ENCODE measurements at regions not wholly inside any gene's neighbourhood (a gene's known extent, or its start where the extent isn't known, plus 50 kb on each side); places are given as distances from the start of the nearest gene placed in this dataset.
A peak's percentile ranks its signal among the peaks of the same experiment; 100 is the strongest.

DNA sequence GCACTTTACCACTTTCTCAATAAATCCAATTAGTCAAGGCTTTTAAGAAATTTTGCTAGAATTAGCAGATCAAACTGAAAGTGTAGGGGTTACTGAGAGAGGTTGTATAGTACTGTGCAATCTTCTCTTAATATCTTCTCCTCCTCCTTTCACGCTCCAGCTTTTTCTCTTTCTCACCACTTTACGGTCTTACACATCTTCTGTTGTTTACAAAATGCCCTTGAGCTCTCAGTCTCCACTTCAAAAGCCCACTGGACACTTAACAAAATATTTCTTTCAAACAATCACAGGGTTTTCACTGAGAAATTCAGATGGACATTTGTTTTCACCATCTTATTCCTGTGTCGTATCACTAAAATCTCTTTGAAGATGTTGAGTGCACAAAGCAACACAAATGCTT, 678.2 kb downstream of the ADGRL2 start:
- no peak for ATAC-seq
- 89 to 99% methylated on average over 3 of the region's 3 CpGs for WGBS, 2 donors
- TF ChIP-seq, protein P1, sequence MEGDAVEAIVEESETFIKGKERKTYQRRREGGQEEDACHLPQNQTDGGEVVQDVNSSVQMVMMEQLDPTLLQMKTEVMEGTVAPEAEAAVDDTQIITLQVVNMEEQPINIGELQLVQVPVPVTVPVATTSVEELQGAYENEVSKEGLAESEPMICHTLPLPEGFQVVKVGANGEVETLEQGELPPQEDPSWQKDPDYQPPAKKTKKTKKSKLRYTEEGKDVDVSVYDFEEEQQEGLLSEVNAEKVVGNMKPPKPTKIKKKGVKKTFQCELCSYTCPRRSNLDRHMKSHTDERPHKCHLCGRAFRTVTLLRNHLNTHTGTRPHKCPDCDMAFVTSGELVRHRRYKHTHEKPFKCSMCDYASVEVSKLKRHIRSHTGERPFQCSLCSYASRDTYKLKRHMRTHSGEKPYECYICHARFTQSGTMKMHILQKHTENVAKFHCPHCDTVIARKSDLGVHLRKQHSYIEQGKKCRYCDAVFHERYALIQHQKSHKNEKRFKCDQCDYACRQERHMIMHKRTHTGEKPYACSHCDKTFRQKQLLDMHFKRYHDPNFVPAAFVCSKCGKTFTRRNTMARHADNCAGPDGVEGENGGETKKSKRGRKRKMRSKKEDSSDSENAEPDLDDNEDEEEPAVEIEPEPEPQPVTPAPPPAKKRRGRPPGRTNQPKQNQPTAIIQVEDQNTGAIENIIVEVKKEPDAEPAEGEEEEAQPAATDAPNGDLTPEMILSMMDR (IDR thresholded peaks at IDR 0.05): no peak
- intact Hi-C loops (cut with DNase I): no loop called here
- Histone ChIP-seq H3K4me3 (no peak overlapping the region), H3K36me3 (no peaks in the 10 kb centered on the region), H3K27me3 (no peaks in the 10 kb centered on the region), H3K27ac (no peak overlapping the region), H3K9me3 (no peaks in the 10 kb centered on the region), H3K4me1 (no peaks in the 10 kb centered on the region)
- no peak for FAIRE-seq
- no peak for DNase-seq

DNA sequence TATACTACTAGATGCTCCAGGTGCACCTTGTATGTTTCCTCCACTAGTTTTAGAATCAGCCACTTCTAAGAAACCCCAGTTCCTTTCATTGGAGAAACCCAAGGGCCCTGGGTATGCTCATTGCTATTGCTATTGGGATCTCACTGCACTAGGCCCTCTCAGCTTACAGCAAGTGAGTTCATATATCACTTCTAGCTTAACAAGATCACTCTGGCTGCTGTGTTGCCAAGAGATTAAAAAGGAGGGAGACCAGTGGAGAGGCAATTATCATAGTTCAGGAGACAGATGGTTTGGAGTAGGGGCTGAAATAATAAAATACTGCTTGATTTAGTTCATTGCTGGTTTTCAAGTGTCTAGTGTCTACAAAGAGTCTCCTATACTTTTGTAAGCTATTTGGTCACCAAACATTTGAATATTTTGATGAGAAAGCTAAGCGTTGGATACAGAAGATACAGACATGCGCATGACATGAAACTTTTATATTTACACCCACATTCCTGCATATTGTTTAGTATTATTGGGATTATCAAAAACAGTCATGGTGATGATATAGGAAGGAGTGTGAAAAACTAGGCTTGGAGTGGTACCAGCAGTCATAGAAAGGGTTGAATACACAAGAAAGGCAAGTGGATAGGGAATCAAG, 671.9 kb downstream of the ADGRL2 start:
- TF ChIP-seq, protein P1 (IDR thresholded peaks at IDR 0.05): no peak
- Histone ChIP-seq H3K27ac (no peak overlapping the region), H3K4me3 (no peak overlapping the region), H3K4me1 (no peaks in the 10 kb centered on the region), H3K36me3 (no peaks in the 10 kb centered on the region), H3K27me3 (no peaks in the 10 kb centered on the region), H3K9me3 (no peaks in the 10 kb centered on the region)
- ATAC-seq: no peak
- no peak for FAIRE-seq
- no peak for DNase-seq
- intact Hi-C loops (cut with DNase I): no loop called here
- WGBS, 2 donors: 82 to 95% methylated on average over 2 of the region's 2 CpGs

DNA sequence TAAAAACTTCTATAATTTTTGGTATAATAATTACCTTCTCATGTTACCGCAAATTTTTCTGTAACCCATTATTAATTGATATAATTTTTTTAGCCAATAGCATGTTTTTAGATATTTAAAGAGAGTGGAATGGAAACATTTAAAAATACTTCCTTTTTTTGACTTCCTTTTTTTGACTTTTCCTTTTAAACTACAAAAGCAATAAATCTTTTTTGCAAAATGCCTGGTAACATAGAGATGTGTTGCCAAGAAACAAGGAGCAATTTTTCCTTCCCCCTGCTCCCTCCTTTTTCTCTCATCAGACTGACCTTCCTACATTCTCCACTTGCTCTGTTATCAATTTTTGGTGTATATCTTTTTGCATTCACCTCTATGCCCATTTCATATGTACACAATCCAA, 666.2 kb downstream of the ADGRL2 start:
- Histone ChIP-seq H3K4me3 (no peak overlapping the region), H3K27ac (no peak overlapping the region), H3K4me1 (peaks cover 3 to 13% (median 12%) of the 10 kb centered on the region in 3 donors), H3K36me3 (no peaks in the 10 kb centered on the region), H3K9me3 (no peaks in the 10 kb centered on the region), H3K27me3 (no peaks in the 10 kb centered on the region)
- FAIRE-seq (no peak), DNase-seq (no peak), ATAC-seq (no peak)
- TF ChIP-seq, protein P1 (IDR thresholded peaks at IDR 0.05): no peak
- 93 to 95% methylated on average over 1 of the region's 1 CpG for WGBS, 2 donors
- intact Hi-C loops (cut with DNase I): no loop called here

DNA sequence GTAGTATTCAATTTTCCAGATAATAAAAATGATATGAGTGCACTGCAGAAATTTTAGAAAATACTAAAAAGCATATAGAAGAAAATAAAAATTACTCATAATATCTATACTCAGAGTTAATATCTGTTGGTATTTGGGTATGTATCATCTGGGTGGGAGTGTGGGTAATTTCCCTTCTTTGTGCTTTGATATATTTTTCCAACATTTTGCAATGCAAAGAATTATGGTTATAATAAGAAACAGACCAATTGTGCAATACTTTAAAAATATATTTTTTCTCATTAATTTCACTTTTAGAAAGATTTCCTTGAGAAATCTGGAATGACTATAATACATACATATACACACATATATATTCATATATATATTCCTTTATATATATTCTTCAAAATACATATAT, 665.7 kb downstream of the ADGRL2 start:
- no peak for DNase-seq
- ATAC-seq: no peak

DNA sequence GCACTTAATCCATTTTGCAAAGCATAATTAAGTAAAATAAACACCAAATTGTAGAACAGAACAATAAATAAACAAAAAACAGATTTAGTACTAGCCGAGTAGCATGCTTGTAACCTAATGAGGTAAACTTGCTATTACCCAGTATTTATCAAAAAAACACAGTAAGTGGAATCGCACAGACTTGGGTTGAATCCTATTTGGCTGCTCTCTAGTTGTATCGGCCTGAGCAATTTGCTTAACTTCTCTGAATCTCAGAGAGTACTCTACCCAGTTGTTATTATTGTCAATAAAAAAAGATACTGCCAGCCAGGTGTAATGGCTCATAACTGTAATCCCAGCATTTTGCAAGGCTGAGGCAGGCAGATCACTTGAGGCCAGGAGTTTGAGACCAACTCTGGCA, 664.3 kb downstream of the ADGRL2 start:
- WGBS, 2 donors: 51 to 53% methylated on average over 3 of the region's 3 CpGs
- TF ChIP-seq, protein P1 (IDR thresholded peaks at IDR 0.05): no peak
- Histone ChIP-seq H3K27me3 (no peaks in the 10 kb centered on the region), H3K27ac (no peak overlapping the region), H3K36me3 (no peaks in the 10 kb centered on the region), H3K4me3 (no peak overlapping the region), H3K9me3 (no peaks in the 10 kb centered on the region), H3K4me1 (peaks cover 3 to 13% (median 12%) of the 10 kb centered on the region in 3 donors)
- no peak for DNase-seq
- peak in 1 of 4 donors; percentile 16 for ATAC-seq
- intact Hi-C loops (cut with DNase I): no loop called here
- FAIRE-seq: no peak

More for the DNA sequence above, 665.7 kb downstream of the ADGRL2 start:
- TF ChIP-seq, protein P1 (IDR thresholded peaks at IDR 0.05): no peak
- FAIRE-seq: no peak
- Histone ChIP-seq H3K36me3 (no peaks in the 10 kb centered on the region), H3K4me3 (no peak overlapping the region), H3K27ac (no peak overlapping the region), H3K4me1 (peaks cover 3 to 13% (median 12%) of the 10 kb centered on the region in 3 donors), H3K27me3 (no peaks in the 10 kb centered on the region), H3K9me3 (no peaks in the 10 kb centered on the region)
- intact Hi-C loops (cut with DNase I): no loop called here

Data from pancreas (tissue), 10 donors.